Uterus (tissue), 3 donors: ENCODE measurements at regions not wholly inside any gene's neighbourhood (a gene's known extent, or its start where the extent isn't known, plus 50 kb on each side); places are given as distances from the start of the nearest gene placed in this dataset.

Experiments used
- DNase-seq, 2 donors: peaks; one replicate each; pipeline ENCODE4 v3.0.0-alpha.2; 2019 to 2020
- H3K27ac ChIP-seq, 2 donors: fragments of 200-600 bp; sonication (generic); 1 replicate in 1 of 2; 2 replicates in 1 of 2; pipeline ENCODE4 v1.5.1; 2016 to 2018
- H3K27me3 ChIP-seq, 2 donors: fragments of 200-600 bp; sonication (generic); one replicate each; pipeline ENCODE4 v1.5.1; 2018 to 2019; ENCODE audit warnings: control low read depth in 1 of 2
- H3K36me3 ChIP-seq, 2 donors: fragments of 200-600 bp; sonication (generic); one replicate each; pipeline ENCODE4 v1.5.1; 2019; ENCODE audit warnings: control low read depth in 1 of 2
- H3K4me1 ChIP-seq, 2 donors: fragments of 200-600 bp; sonication (generic); one replicate each; pipeline ENCODE4 v1.5.1; 2018 to 2019; ENCODE audit warnings: control low read depth in 1 of 2
- H3K4me3 ChIP-seq, 2 donors: fragments of 200-600 bp; sonication (generic); 1 replicate in 1 of 2; 2 replicates in 1 of 2; pipeline ENCODE4 v1.5.1; 2018 to 2019; ENCODE audit warnings: mild to moderate bottlenecking in 1 of 2
- H3K9me3 ChIP-seq, 2 donors: fragments of 200-600 bp; sonication (generic); one replicate each; pipeline ENCODE4 v1.5.1; 2019; ENCODE audit warnings: control low read depth in 1 of 2
- CTCF ChIP-seq, 4 experiments: fragments of 200-600 bp in 2 of 4; fragments of 450-650 bp in 2 of 4; sonication (generic) in 2 of 4; IDR thresholded peaks; one replicate each; pipeline ENCODE4 v1.5.1; 2016 to 2019; ENCODE audit warnings: antibody characterized with exemption in 4 of 4, mild to moderate bottlenecking in 2 of 4, moderate library complexity in 1 of 4
- POLR2A ChIP-seq, 2 donors: fragments of 450-650 bp; IDR thresholded peaks; one replicate each; pipeline ENCODE4 v1.6.1; 2016; ENCODE audit warnings: antibody characterized with exemption in 2 of 2, mild to moderate bottlenecking in 1 of 2, moderate library complexity in 1 of 2
- intact Hi-C: fragments of 100-400 bp; cut with DNase I; formaldehyde crosslinking; loops from one replicate; pipeline ENCODE4 v1.15.1; 2023; ENCODE audit warnings: low total_unique reads
- donor health status: DM: yes; HTN: yes; CAD: no.

- no peaks in the 10 kb centered on the region for H3K9me3 ChIP-seq
- intact Hi-C loops: no loop called here
- peak overlapping the region in 1 of 2 donors; percentile 29 for H3K27ac ChIP-seq
- peaks cover 0 to 6% of the 10 kb centered on the region in 2 donors for H3K4me1 ChIP-seq
- no peak for TF ChIP-seq CTCF (IDR thresholded peaks at IDR 0.05)
- TF ChIP-seq POLR2A (IDR thresholded peaks at IDR 0.05): no peak
- DNase-seq: no peak
- no peak overlapping the region for H3K4me3 ChIP-seq
- no peaks in the 10 kb centered on the region for H3K27me3 ChIP-seq
- no peaks in the 10 kb centered on the region for H3K36me3 ChIP-seq
Observed at GRCh38 chr2:120551522-120551921, 184.1 kb upstream of the GLI2 start.

GRCh38 chr2:120552079-120552478 is 183.6 kb upstream of the GLI2 start:
- Histone ChIP-seq H3K4me3 (no peak overlapping the region), H3K27ac (peak overlapping the region in 1 of 2 donors; percentile 29), H3K9me3 (no peaks in the 10 kb centered on the region), H3K36me3 (no peaks in the 10 kb centered on the region), H3K27me3 (no peaks in the 10 kb centered on the region), H3K4me1 (peaks cover 0 to 6% of the 10 kb centered on the region in 2 donors)
- intact Hi-C loops: no loop called here
- no peak for DNase-seq
- TF ChIP-seq POLR2A (IDR thresholded peaks at IDR 0.05): no peak
- no peak for TF ChIP-seq CTCF (IDR thresholded peaks at IDR 0.05)

- Histone ChIP-seq H3K27me3 (no peaks in the 10 kb centered on the region), H3K36me3 (no peaks in the 10 kb centered on the region), H3K9me3 (no peaks in the 10 kb centered on the region), H3K4me3 (no peak overlapping the region), H3K27ac (no peak overlapping the region), H3K4me1 (peaks cover 0 to 6% of the 10 kb centered on the region in 2 donors)
- TF ChIP-seq CTCF (IDR thresholded peaks at IDR 0.05): peak; percentile 39 to 70 (median 60)
- TF ChIP-seq POLR2A (IDR thresholded peaks at IDR 0.05): no peak
- intact Hi-C loops: no loop called here
- DNase-seq: peak; percentile 61 to 77
Observed at GRCh38 chr2:120552800-120553481, 182.7 kb upstream of the GLI2 start.

- Histone ChIP-seq H3K36me3 (no peaks in the 10 kb centered on the region), H3K27ac (no peak overlapping the region), H3K4me3 (no peak overlapping the region), H3K9me3 (no peaks in the 10 kb centered on the region), H3K4me1 (peaks cover 0 to 6% of the 10 kb centered on the region in 2 donors), H3K27me3 (no peaks in the 10 kb centered on the region)
- intact Hi-C loops: no loop called here
- TF ChIP-seq POLR2A (IDR thresholded peaks at IDR 0.05) (no peak), CTCF (IDR thresholded peaks at IDR 0.05) (no peak)
- DNase-seq: no peak
Observed at GRCh38 chr2:120554625-120555032, 181.0 kb upstream of the GLI2 start.

DNA sequence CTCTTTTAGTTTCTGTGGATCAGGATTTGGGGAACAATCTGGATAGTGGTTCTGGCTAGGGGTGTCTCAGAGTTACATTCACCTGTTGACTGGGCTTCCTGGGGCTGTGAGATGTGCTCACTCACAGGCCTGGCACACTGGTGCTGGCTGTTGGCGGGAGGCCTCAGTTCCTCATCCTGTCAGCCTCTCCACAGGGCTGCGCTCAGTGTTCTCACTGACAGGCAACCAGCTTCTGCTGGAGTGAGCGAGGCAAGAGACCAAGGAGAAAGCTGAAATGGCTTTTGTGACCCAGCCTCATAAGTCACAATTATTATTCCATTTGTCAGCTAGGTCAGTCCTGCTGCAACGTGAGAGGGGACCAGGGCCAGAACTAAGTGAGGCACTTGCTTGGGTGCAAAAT is 180.6 kb upstream of the GLI2 start:
- no peak overlapping the region for H3K4me3 ChIP-seq
- intact Hi-C loops: no loop called here
- H3K9me3 ChIP-seq: no peaks in the 10 kb centered on the region
- no peak overlapping the region for H3K27ac ChIP-seq
- no peaks in the 10 kb centered on the region for H3K36me3 ChIP-seq
- H3K27me3 ChIP-seq: no peaks in the 10 kb centered on the region
- TF ChIP-seq POLR2A (IDR thresholded peaks at IDR 0.05) (no peak), CTCF (IDR thresholded peaks at IDR 0.05) (no peak)
- no peak for DNase-seq
- H3K4me1 ChIP-seq: peaks cover 0 to 6% of the 10 kb centered on the region in 2 donors
